IMR-90 (cell line): ENCODE measurements at regions not wholly inside any gene's neighbourhood (a gene's known extent, or its start where the extent isn't known, plus 50 kb on each side); places are given as distances from the start of the nearest gene placed in this dataset.

Experiments used
- ATAC-seq: fragments of 200-7000 bp; cut with Tn5 transposase; 2 replicates; pipeline ENCODE4 v1.9.1; 2020; ENCODE audit warnings: low read depth, mild to moderate bottlenecking, moderate library complexity
- BruUV-seq: library from RNA; stranded (reverse); fragments of 400-500 nt; replicated peaks from 2 replicates; lab custom pipeline; 2021; lab: Mats Ljungman, UMichigan
- CTCF ChIA-PET: fragments of 300-600 bp; formaldehyde crosslinking; extraction: SDS; loops from one replicate; lab custom pipeline; 2021; ENCODE audit warnings: antibody characterized with exemption; lab: Yijun Ruan, JAX
- POLR2A ChIA-PET: fragments of 300-600 bp; sonication (Branson Sonifier 250); formaldehyde crosslinking; loops from one replicate; lab custom pipeline; 2022; ENCODE audit warnings: antibody characterized with exemption; ENCODE audit not compliant: unreplicated experiment; lab: Charles Lee
- DNase-seq: peaks from one replicate; pipeline ENCODE4 v3.0.0; 2013
- H2AFZ ChIP-seq: replicated peaks from 2 replicates; pipeline ENCODE3; 2013; ENCODE audit warnings: low read length, mild to moderate bottlenecking; ENCODE audit not compliant: poor library complexity
- H2AK5ac ChIP-seq: 2 replicates; pipeline ENCODE4 v1.6.1; 2013; ENCODE audit warnings: low read depth, low read length, inconsistent platforms
- H2AK9ac ChIP-seq: replicated peaks from 2 replicates; pipeline ENCODE3; 2013; ENCODE audit warnings: mild to moderate bottlenecking, low read depth, low read length, moderate library complexity; ENCODE audit not compliant: poor library complexity
- H2BK120ac ChIP-seq: 2 replicates; pipeline ENCODE4 v1.6.1; 2013; ENCODE audit warnings: low read depth, low read length, inconsistent platforms
- H2BK15ac ChIP-seq: 3 replicates; pipeline ENCODE4 v1.6.1; 2013; ENCODE audit warnings: low read depth, low read length, inconsistent platforms
- H2BK20ac ChIP-seq: 2 replicates; pipeline ENCODE4 v1.6.1; 2013; ENCODE audit warnings: low read depth, mild to moderate bottlenecking, inconsistent platforms, low read length, moderate library complexity
- H2BK5ac ChIP-seq: 2 replicates; pipeline ENCODE4 v1.6.1; 2013; ENCODE audit warnings: mild to moderate bottlenecking, low read depth, low read length, inconsistent platforms; ENCODE audit not compliant: poor library complexity, severe bottlenecking
- H3K14ac ChIP-seq: replicated peaks from 2 replicates; pipeline ENCODE4 v1.6.1; 2013; ENCODE audit warnings: low read depth, low read length, inconsistent platforms
- H3K18ac ChIP-seq: 2 replicates; pipeline ENCODE4 v1.6.1; 2013; ENCODE audit warnings: low read depth, low read length, control low read depth
- H3K23ac ChIP-seq: 2 replicates; pipeline ENCODE4 v1.6.1; 2013; ENCODE audit warnings: low read depth, low read length, inconsistent platforms
- H3K27ac ChIP-seq: 2 replicates; pipeline ENCODE4 v1.5.1; 2013; ENCODE audit warnings: mild to moderate bottlenecking, control low read depth, low read length; ENCODE audit not compliant: insufficient read depth
- H3K27me3 ChIP-seq: 2 replicates; pipeline ENCODE4 v1.6.1; 2013; ENCODE audit warnings: low read length; ENCODE audit not compliant: control insufficient read depth, insufficient read depth
- H3K36me3 ChIP-seq: 2 replicates; pipeline ENCODE4 v1.6.1; 2013; ENCODE audit warnings: low read length, mixed read lengths; ENCODE audit not compliant: control insufficient read depth, insufficient read depth
- H3K4ac ChIP-seq: 2 replicates; pipeline ENCODE4 v1.6.1; 2013; ENCODE audit warnings: low read depth, low read length, inconsistent platforms
- H3K4me1 ChIP-seq: 2 replicates; pipeline ENCODE4 v1.6.1; 2013; ENCODE audit warnings: low read length, mixed read lengths; ENCODE audit not compliant: control insufficient read depth, insufficient read depth
- H3K4me2 ChIP-seq: 2 replicates; pipeline ENCODE4 v1.6.1; 2013; ENCODE audit warnings: low read depth, mild to moderate bottlenecking, control low read depth, low read length, moderate library complexity
- H3K4me3 ChIP-seq: 2 replicates; pipeline ENCODE4 v1.5.1; 2013; ENCODE audit warnings: low read depth, mild to moderate bottlenecking, control low read depth, low read length, moderate library complexity; ENCODE audit not compliant: insufficient read depth
- H3K56ac ChIP-seq: 2 replicates; pipeline ENCODE4 v1.6.1; 2013; ENCODE audit warnings: low read length, inconsistent platforms; ENCODE audit not compliant: insufficient read depth; ENCODE audit errors: extremely low read depth
- H3K79me1 ChIP-seq, 2 experiments: 2 replicates each; pipeline ENCODE4 v1.6.1; 2013; ENCODE audit warnings: low read length in 2 of 2, inconsistent platforms in 1 of 2, low read depth in 1 of 2
- H3K9ac ChIP-seq: 2 replicates; pipeline ENCODE4 v1.6.1; 2013; ENCODE audit warnings: low read depth, low read length, control low read depth
- H3K9me1 ChIP-seq: 2 replicates; pipeline ENCODE4 v1.6.1; 2013; ENCODE audit warnings: low read length, inconsistent platforms; ENCODE audit not compliant: insufficient read depth
- H3K9me3 ChIP-seq: 2 replicates; pipeline ENCODE4 v1.6.1; 2013; ENCODE audit warnings: low read length; ENCODE audit not compliant: control insufficient read depth, insufficient read depth
- H4K20me1 ChIP-seq: 2 replicates; pipeline ENCODE4 v1.6.1; 2013; ENCODE audit warnings: low read length, inconsistent platforms; ENCODE audit not compliant: insufficient read depth
- H4K5ac ChIP-seq: 2 replicates; pipeline ENCODE4 v1.6.1; 2013; ENCODE audit warnings: mild to moderate bottlenecking, low read depth, low read length, control low read depth
- H4K8ac ChIP-seq, 2 experiments: 2 replicates each; pipeline ENCODE4 v1.6.1; 2013; ENCODE audit warnings: low read depth in 2 of 2, low read length in 2 of 2, control low read depth in 1 of 2, inconsistent platforms in 1 of 2
- H4K91ac ChIP-seq: 2 replicates; pipeline ENCODE4 v1.6.1; 2013; ENCODE audit warnings: low read depth, low read length, inconsistent platforms; ENCODE audit not compliant: insufficient read depth
- BHLHE40 ChIP-seq: fragments of 150-350 bp; IDR thresholded peaks from 2 replicates; pipeline ENCODE4 v1.6.1; 2016; ENCODE audit warnings: mild to moderate bottlenecking, low read depth, low read length
- CHD1 ChIP-seq: IDR thresholded peaks from 2 replicates; pipeline ENCODE4 v1.6.1; 2012; ENCODE audit warnings: low read depth, low read length, improper control_type of control experiment
- POLR2A ChIP-seq: IDR thresholded peaks from 2 replicates; pipeline ENCODE4 v1.6.1; 2012; ENCODE audit warnings: mild to moderate bottlenecking, low read depth, low read length
- WGBS, 2 experiments: methylation state at CpG; one replicate each; pipeline versions ENCODE4 v1.1.5 to v1.1.7; 2013; ENCODE audit warnings: missing lambda C conversion rate in 2 of 2; ENCODE audit not compliant: insufficient read length in 1 of 2; ENCODE audit errors: extremely low coverage in 2 of 2; 5-methylcytosine and 5-hydroxymethylcytosine counted together
- dilution Hi-C: fragments of 300-500 bp; cut with HindIII; formaldehyde crosslinking; loops from one replicate; pipeline ENCODE4 v1.14.3; 2018; ENCODE audit warnings: low sequenced_read_pairs; ENCODE audit not compliant: unreplicated experiment
- in situ Hi-C: fragments of 300-500 bp; cut with MboI; formaldehyde crosslinking; loops from 3 replicates; pipeline ENCODE4 v1.14.3; 2019; ENCODE audit warnings: low sequenced_read_pairs, inconsistent platforms, mixed read lengths
- intact Hi-C: fragments of 100-400 bp; cut with micrococcal nuclease; formaldehyde crosslinking; loops from 2 replicates; pipeline ENCODE4 v1.10.0; 2022
- TF ChIP-seq, protein P1 (sequence below): conservative IDR thresholded peaks from 2 replicates; pipeline ENCODE4 v1.5.1; 2012; ENCODE audit warnings: mild to moderate bottlenecking, low read depth, low read length, improper control_type of control experiment

DNA sequence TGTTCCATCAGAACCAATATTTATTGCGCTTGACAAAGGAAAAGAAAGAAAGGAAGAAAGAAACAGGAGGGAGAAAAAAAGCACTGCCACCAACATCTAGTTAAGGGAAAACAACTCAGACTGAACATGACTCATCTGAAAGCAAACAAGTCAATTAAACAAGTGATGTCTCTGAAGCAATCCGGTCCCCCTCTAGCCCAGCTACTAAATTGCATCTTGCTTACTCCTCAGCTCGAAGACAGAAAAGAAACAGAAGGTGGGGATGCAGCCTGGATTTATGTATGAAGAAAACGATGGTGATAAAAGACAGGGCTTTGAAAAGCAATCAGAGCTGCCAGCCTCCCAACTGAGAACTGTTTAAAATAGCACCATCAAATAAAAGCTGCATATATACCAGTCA lies 188.2 kb downstream of the OMA1 start:
- TF ChIP-seq, protein P1, sequence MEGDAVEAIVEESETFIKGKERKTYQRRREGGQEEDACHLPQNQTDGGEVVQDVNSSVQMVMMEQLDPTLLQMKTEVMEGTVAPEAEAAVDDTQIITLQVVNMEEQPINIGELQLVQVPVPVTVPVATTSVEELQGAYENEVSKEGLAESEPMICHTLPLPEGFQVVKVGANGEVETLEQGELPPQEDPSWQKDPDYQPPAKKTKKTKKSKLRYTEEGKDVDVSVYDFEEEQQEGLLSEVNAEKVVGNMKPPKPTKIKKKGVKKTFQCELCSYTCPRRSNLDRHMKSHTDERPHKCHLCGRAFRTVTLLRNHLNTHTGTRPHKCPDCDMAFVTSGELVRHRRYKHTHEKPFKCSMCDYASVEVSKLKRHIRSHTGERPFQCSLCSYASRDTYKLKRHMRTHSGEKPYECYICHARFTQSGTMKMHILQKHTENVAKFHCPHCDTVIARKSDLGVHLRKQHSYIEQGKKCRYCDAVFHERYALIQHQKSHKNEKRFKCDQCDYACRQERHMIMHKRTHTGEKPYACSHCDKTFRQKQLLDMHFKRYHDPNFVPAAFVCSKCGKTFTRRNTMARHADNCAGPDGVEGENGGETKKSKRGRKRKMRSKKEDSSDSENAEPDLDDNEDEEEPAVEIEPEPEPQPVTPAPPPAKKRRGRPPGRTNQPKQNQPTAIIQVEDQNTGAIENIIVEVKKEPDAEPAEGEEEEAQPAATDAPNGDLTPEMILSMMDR: no peak
- TF ChIP-seq CHD1 (no peak), POLR2A (no peak), BHLHE40 (no peak)
- ATAC-seq (peak; percentile 56), DNase-seq (peak; percentile 17)
- H3K56ac ChIP-seq: no peak overlapping the region
- no peak overlapping the region for H2BK5ac ChIP-seq
- WGBS, 2 experiments: no CpG with 5 or more reads among the region's 4 CpGs
- H2AK5ac ChIP-seq: no peak overlapping the region
- no peak overlapping the region for H2BK20ac ChIP-seq
- no peaks in the 10 kb centered on the region for H3K9me3 ChIP-seq
- H3K79me1 ChIP-seq: no peaks in the 10 kb centered on the region
- H3K4ac ChIP-seq: no peak overlapping the region
- dilution Hi-C loops: no loop called here
- H3K36me3 ChIP-seq: no peaks in the 10 kb centered on the region
- H3K18ac ChIP-seq: no peak overlapping the region
- no peak overlapping the region for H3K4me3 ChIP-seq
- no peak overlapping the region for H3K27ac ChIP-seq
- no peak overlapping the region for H3K4me2 ChIP-seq
- no peak overlapping the region for H2AK9ac ChIP-seq
- H3K9ac ChIP-seq: no peak overlapping the region
- no peak overlapping the region for H2BK120ac ChIP-seq
- H4K8ac ChIP-seq: no peak overlapping the region
- no peaks in the 10 kb centered on the region for H3K9me1 ChIP-seq
- H3K4me1 ChIP-seq: no peaks in the 10 kb centered on the region
- H2AFZ ChIP-seq: no peak overlapping the region
- in situ Hi-C loops: no loop called here
- ChIA-PET POLR2A (no interaction called here), CTCF (interaction anchor here (1.3 kb wide), 1 partner anchor 33 kb away, joined by 3 read pairs; no protein-coding TSS in a partner anchor)
- H3K23ac ChIP-seq: no peak overlapping the region
- no TSS peak for BruUV-seq
- no peak overlapping the region for H3K14ac ChIP-seq
- intact Hi-C loops: no loop called here
- H3K27me3 ChIP-seq: no peaks in the 10 kb centered on the region; the same call in 1 of the 2 replicates
- no peak overlapping the region for H4K5ac ChIP-seq
- H2BK15ac ChIP-seq: no peak overlapping the region
- no peaks in the 10 kb centered on the region for H4K20me1 ChIP-seq
- no peak overlapping the region for H4K91ac ChIP-seq
